HG03060 (cell line): ENCODE measurements at regions not wholly inside any gene's neighbourhood (a gene's known extent, or its start where the extent isn't known, plus 50 kb on each side); places are given as distances from the start of the nearest gene placed in this dataset.
A peak's percentile ranks its signal among the peaks of the same experiment; 100 is the strongest.
"Not testable (repeated sequence)": the region's sequence is repeated elsewhere in the genome, so short reads cannot be mapped to it uniquely, and the experiment has no call there.

Experiments
- ATAC-seq: cut with Tn5 transposase; IDR thresholded peaks from one replicate; pipeline ENCODE4 v1.9.1; 2021; ENCODE audit warnings: low read depth, moderate number of reproducible peaks; ENCODE audit not compliant: unreplicated experiment

DNA sequence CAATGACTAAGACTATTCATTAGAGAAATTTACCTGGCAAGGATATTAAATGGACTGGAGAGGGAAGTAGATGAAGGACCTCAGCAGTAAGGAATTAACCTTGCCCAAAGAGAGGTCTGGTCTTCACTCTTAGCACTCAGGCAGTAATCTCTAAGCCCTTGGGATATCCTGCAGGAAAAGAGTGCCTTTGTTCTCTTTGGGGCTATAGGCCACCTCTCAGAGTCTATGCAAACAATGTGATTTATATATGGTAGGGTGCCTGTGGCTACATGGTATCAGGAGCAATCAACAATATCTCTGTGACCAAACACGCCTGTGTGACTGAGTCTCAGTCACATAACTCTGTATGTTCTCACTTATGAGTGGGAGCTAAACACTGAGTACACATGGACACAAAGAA, 154.7 kb upstream of the CDK1 start:
- ATAC-seq: no peak

DNA sequence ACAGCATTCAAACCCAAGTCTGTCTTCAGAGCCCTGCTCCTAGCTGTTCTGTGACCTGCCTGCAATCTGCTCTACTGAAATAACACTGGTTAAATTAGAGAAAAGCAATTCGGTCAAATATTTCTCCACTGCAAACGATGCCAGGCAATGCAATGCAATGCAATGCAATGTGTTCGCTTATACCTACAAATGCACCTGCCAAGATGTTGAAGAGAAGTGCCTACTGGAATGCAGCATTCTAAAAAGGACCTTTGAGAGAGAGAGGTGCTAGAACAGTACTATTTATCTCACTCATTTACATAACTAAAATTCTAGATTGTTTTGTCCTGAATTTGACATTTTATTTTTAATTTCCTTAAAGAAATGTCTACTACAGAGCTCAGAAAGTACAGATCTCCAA, 157.3 kb upstream of the CDK1 start:
- ATAC-seq: no peak

- ATAC-seq: no peak
These were observed 159.4 kb upstream of the CDK1 start for GRCh38 chr10:60618861-60619260.

- no peak for ATAC-seq
These were observed 162.7 kb upstream of the CDK1 start for GRCh38 chr10:60615541-60615940.

GRCh38 chr10:60614363-60614762, 163.9 kb upstream of the CDK1 start:
- no peak for ATAC-seq

DNA sequence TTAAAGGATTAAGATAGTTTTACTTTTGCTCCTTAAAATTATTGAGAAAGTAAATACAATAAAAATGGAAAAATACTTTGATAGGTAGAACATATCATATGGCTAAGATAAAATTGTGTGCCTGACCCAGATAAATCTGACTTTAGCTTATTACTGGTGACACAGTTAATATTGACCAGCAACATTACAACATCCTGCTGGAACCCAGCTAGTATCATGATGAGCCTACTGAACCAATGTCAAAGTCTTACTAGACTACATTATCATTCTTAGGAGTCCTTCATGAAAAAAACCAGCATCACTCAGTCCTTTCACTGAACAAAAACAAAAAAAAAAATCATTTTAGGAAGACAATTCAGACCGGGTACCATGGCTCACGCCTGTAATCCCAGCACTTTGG, 164.8 kb upstream of the CDK1 start:
- no peak for ATAC-seq

DNA sequence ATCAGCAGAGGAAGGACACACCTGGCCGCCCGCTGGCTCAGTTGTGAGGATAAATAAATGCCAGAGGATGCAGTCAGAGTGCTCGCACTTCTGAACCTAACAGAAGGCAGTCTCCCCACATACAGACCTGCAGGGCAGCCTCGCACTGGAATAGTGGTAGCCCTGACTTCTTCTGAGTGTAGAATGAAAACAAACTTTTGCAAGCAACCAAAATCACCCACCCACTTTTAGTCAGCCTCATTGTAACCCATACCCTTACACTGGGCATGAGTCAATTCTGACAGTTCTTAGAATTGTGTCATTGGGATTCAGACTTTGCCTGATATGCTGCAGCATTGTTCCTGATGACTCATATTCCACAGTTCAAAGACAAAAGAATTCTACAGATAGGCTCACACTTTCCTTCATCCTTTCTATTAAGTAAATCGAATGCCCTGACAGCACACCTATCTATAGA, 167.0 kb upstream of the CDK1 start:
- no peak for ATAC-seq

- ATAC-seq: no peak
These were observed 170.9 kb upstream of the CDK1 start for GRCh38 chr10:60607372-60607771.

DNA sequence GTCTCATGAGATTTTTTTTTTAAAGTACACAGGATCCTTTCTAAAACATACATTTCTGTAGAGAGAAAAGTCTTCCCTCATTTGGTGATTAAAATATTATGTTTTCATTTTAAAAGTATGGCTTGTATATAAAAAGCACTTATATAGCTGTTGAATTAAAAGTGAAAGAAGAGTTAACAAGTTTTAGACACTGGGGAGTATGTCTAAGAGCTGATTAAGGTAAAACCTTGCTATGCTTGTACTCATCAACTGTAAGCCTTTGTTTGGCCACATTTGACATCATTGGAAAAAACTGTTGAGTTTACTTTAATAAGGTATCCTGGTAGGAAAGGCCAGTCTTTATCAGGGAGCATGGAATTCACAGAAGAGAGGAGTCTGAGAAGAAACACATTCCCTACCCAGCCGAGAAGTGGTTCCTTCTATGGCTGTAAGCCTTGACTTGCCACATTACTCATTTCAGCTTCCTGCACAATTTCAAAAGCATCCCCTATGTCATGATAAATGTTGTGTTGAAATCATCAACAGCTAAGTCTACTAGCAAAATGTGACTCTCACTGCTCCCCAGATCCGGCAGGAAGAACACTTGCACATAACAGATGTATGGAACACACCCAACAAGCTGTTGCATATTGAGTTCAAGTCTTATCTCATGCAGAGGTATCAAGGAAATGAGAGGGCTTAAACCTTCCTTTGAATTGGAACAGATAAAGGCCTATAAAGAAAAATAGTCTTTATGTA, 171.8 kb upstream of the CDK1 start:
- ATAC-seq: no peak

GRCh38 chr10:60605476-60605875, 172.8 kb upstream of the CDK1 start:
- ATAC-seq: no peak

DNA sequence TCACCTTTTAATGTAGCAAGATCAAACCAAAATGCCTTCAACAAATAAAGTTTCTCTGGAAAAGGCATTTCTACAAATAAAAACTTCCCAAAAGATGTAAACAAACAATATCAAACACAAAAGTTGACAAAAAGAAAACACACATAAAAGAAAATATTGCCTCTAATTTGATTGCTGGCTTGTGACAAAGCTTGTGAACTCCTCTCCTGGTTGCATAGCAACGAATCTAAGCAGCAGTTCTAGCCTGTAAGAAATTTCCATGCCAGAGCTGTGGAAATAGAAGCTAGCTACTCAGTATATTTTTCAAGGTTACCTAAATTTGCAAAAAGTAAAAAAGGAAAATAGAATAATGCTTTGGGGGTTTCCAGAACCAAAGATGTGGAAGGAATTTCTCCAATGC, 173.9 kb upstream of the CDK1 start:
- ATAC-seq: no peak

DNA sequence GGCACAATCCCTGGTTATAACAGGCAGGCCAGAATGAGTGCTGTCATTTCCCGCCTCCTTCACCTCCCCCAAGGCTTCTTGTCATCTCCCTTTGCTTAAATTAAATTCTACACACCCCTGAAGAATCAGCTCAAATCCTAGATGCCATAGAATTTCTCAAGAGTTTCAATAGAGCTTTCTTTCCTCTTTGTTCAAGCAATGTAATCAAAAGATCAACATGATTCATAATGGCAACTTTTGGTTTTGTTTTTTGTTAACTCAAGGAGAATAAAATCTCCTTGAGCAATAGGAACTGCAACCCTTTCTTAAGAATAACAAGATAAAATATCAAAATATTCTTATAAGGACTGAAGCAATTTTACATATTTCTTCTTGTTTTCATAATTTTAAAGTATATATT, 180.8 kb upstream of the CDK1 start:
- no peak for ATAC-seq

DNA sequence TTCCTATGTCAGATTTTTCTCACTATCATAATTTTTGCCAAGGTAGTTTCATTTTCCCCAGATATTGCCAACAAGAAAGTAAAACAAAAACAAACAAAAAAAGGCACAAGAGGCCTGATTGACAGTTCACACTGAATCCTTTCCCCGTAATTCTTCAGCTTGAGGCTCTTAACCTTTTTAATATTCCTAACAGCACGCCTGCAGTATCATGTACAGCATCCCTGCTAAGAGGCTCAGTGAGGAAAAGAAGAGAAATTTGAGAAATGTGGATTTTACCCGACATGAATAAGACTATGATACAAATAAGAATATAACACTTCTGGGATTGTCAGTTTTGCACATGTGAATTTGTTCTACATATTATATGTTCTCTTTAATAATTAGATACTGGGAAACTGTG, 182.4 kb upstream of the CDK1 start:
- no peak for ATAC-seq

DNA sequence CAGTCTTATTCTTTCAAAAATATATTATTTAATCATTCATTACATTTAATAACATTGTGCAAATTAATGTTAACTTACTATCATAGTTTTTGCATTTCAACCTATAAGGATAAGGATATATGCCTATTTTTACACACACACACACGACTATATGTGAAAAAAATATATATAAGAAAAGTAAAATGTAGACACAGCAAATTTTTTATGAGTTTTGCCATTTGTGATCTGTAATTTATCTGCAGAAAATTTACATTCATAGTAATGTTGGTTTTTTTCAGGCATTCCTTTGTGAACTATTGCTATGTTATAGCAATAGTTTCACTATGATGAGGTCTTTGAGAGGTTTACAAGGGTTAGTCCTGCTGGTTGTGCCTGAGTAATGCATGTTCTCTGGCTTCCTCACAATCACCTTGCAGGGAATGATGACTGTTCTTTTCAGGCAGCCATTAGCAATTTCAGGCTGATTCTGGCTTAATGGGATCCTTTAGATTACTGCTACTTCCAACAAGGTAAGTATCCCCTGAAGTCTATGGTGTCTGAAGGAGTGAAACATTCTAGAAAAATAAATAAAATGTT, 183.7 kb upstream of the CDK1 start:
- ATAC-seq: peak; percentile 49

DNA sequence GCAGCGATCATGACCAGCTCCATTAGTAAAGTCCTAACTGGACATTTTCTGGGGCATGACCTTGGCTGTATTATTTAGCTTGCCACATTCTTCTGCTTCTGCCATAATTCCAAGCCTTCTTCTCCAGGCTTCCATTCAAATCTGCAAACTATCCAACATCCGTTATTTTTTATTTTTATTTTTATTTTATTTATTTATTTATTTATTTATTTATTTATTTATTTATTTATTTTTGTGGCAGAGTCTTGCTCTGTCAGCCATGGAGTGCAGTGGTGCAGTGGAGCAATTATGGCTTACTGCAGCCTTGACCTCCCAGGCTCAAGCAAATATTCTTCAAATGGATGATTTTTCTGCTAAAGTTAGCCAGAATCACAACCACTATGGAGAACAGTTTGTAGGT, 187.2 kb upstream of the CDK1 start:
- no peak for ATAC-seq

DNA sequence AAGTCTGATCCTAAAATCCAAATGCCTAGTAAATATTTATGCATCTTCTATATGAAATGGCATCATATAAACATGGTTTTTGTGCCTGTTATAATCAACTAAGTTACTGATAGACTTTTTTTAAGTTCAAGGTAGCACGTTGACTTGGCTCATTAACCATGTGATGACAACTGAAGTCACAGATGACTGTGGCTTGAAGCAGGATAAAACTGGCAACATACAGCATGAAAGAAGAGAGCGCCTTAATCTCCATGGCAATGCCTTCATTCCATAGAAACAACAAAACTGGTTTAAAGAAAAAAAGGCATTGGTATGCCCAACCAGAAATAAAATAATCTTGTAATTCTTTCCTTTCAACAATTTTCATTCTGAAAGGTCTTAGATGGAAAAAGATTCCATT, 188.9 kb upstream of the CDK1 start:
- no peak for ATAC-seq

DNA sequence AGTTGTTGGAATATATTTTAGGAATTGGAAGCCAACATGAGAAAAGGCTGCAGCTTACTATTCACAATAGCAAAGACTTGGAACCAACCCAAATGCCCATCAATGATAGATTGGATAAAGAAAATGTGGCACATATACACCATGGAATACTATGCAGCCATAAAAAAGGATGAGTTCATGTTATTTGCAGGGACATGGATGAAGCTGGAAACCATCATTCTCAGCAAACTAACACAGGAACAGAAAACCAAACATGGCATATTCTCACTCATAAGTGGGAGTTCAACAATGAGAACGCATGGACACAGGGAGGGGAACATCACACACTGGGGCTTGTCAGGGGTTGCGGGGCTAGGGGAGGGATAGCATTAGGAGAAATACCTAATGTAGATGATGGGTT, 192.1 kb upstream of the ANK3 start:
- ATAC-seq: not testable (repeated sequence)

DNA sequence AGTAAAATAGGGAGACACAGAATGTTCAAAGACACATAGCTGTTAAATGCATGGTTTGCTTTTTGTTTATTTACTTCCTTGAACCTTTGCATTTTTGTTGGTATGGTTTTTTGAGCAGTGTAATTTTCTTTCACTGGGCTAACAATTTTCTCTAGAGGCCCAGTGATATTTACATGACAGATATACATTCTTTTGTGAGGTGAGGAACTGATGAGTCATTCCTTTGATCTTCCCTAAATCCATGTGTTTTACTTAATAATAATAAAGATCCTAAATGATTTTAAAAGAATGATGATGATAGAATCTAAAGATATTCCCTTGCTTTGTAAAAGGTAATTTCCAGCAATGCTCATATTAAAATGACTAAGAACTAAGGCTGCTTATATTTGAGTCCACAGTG, 188.5 kb upstream of the ANK3 start:
- no peak for ATAC-seq

DNA sequence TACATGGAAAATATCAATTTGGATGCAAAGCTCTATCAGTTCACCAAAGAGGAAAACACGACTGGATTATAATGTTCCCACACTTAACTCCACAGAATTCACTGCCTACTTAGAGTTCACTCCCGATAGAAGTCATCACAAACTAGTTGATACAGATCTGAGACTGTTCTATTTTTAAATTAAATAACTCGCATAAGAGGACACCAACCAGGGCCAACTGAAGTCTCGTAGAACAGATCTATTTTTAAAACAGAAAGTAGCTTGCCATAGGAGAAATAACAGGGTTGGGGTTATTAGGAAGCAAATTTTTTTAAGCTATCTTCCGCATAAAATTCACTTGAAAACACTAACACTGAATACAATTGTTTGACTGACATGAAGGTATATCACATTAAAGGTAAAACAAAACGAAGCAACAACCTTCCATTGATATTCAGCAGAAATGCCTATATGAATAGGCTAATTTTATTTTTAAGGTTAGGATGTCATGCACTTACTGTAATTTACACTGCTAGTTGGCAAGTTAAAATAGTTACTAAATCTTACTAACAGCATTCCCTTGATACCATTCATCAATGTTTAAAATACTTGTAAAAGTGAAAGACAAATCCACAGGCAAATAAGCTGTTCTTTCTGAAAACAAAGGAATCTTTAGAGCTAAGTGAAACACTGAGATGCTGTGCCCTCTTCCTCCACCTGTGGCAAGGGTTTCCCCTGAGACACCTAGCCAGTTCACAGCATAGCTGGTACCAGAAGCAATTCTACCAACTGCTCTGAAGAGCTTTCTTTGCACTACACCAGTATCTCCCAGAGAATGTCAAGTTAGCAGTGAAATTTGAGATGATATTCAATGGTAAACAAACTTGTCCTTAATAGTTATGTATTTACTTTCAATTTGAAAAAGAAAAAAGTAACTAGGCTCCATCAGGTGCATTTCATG, 186.7 kb upstream of the ANK3 start:
- ATAC-seq: no peak

DNA sequence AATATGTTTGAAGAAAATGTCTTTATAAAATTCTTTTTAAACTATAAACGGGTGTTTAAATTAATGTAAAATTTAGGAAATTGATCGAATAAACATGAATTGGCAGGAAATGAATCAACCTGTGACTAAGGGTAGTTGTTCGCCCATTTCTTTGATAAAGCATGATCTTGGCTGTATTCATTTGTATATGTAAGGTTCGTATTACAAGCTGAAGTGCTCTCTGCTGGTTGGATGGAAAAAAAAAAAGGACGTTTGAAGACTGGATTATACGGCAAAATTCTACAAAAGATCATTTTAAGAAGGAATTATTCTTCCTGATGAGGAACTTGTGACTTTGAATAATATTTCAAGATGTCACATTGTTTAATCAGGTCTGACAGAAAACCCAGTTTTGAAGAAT, 185.4 kb upstream of the ANK3 start:
- no peak for ATAC-seq

- no peak for ATAC-seq
These were observed 184.7 kb upstream of the ANK3 start for GRCh38 chr10:60574388-60574787.
